H9 (cell line): ENCODE measurements at regions not wholly inside any gene's neighbourhood (a gene's known extent, or its start where the extent isn't known, plus 50 kb on each side); places are given as distances from the start of the nearest gene placed in this dataset.

Source experiments
- DNase-seq: peaks from one replicate; pipeline ENCODE4 v3.0.0-alpha.2; 2017
- H2AFZ ChIP-seq: one replicate; pipeline ENCODE4 v1.6.1; 2013; ENCODE audit warnings: mild to moderate bottlenecking, low read length, control low read depth, moderate library complexity
- H2AK5ac ChIP-seq: 2 replicates; pipeline ENCODE4 v1.6.1; 2013; ENCODE audit warnings: low read length, control low read depth, mixed read lengths; ENCODE audit not compliant: insufficient read length
- H2BK120ac ChIP-seq: one replicate; pipeline ENCODE4 v1.6.1; 2013; ENCODE audit warnings: low read depth, mild to moderate bottlenecking, low read length, control low read depth, inconsistent platforms; ENCODE audit not compliant: poor library complexity, severe bottlenecking
- H2BK12ac ChIP-seq: 2 replicates; pipeline ENCODE4 v1.6.1; 2013; ENCODE audit warnings: low read length, control low read depth, mixed read lengths, low read depth; ENCODE audit not compliant: insufficient read length
- H2BK15ac ChIP-seq: 2 replicates; pipeline ENCODE4 v1.6.1; 2013; ENCODE audit warnings: low read depth, low read length, control low read depth
- H2BK20ac ChIP-seq: one replicate; pipeline ENCODE4 v1.6.1; 2013; ENCODE audit warnings: low read depth, mild to moderate bottlenecking, low read length, control low read depth, inconsistent platforms; ENCODE audit not compliant: poor library complexity, severe bottlenecking
- H2BK5ac ChIP-seq: 2 replicates; pipeline ENCODE4 v1.6.1; 2013; ENCODE audit warnings: low read length, control low read depth, mixed read lengths; ENCODE audit not compliant: insufficient read length
- H3K14ac ChIP-seq: 2 replicates; pipeline ENCODE4 v1.6.1; 2013; ENCODE audit warnings: low read length, control low read depth; ENCODE audit not compliant: insufficient read depth
- H3K18ac ChIP-seq: 2 replicates; pipeline ENCODE4 v1.6.1; 2013; ENCODE audit warnings: low read depth, mild to moderate bottlenecking, mixed read lengths, low read length, control low read depth; ENCODE audit not compliant: insufficient read length
- H3K23ac ChIP-seq: 2 replicates; pipeline ENCODE4 v1.6.1; 2013; ENCODE audit warnings: low read length, control low read depth, mixed read lengths, low read depth; ENCODE audit not compliant: insufficient read length
- H3K23me2 ChIP-seq: 2 replicates; pipeline ENCODE4 v1.6.1; 2013; ENCODE audit warnings: low read depth, mild to moderate bottlenecking, mixed read lengths, low read length, control low read depth; ENCODE audit not compliant: insufficient read length, poor library complexity, severe bottlenecking
- H3K27ac ChIP-seq: 2 replicates; pipeline ENCODE4 v1.5.1; 2013; ENCODE audit warnings: low read length, control low read depth, mixed read lengths, low read depth; ENCODE audit not compliant: insufficient read length
- H3K27me3 ChIP-seq: 2 replicates; pipeline ENCODE4 v1.6.1; 2013; ENCODE audit warnings: low read length, control low read depth, inconsistent platforms; ENCODE audit not compliant: insufficient read depth
- H3K4ac ChIP-seq: 2 replicates; pipeline ENCODE4 v1.6.1; 2013; ENCODE audit warnings: low read depth, mild to moderate bottlenecking, control low read depth, inconsistent platforms, low read length, moderate library complexity
- H3K4me1 ChIP-seq: 2 replicates; pipeline ENCODE4 v1.6.1; 2013; ENCODE audit warnings: low read length, control low read depth, inconsistent platforms; ENCODE audit not compliant: insufficient read depth
- H3K4me2 ChIP-seq: 2 replicates; pipeline ENCODE4 v1.6.1; 2013; ENCODE audit warnings: low read length, control low read depth, mixed read lengths; ENCODE audit not compliant: insufficient read length, insufficient read depth
- H3K56ac ChIP-seq: 2 replicates; pipeline ENCODE4 v1.6.1; 2013; ENCODE audit warnings: low read depth, mild to moderate bottlenecking, mixed read lengths, low read length, control low read depth; ENCODE audit not compliant: insufficient read length
- H3K79me1 ChIP-seq: 2 replicates; pipeline ENCODE4 v1.6.1; 2013; ENCODE audit warnings: low read depth, mild to moderate bottlenecking, moderate library complexity, low read length, control low read depth, inconsistent platforms; ENCODE audit not compliant: insufficient read depth, poor library complexity, severe bottlenecking
- H3K79me2 ChIP-seq: 2 replicates; pipeline ENCODE4 v1.6.1; 2013; ENCODE audit warnings: low read length, control low read depth, inconsistent platforms; ENCODE audit not compliant: insufficient read depth
- H3K9ac ChIP-seq: 2 replicates; pipeline ENCODE4 v1.6.1; 2013; ENCODE audit warnings: low read length, control low read depth, mixed read lengths; ENCODE audit not compliant: insufficient read length; ENCODE audit errors: extremely low read depth
- H3K9me3 ChIP-seq: one replicate; pipeline ENCODE4 v1.6.1; 2013; ENCODE audit warnings: low read depth, low read length, inconsistent platforms; ENCODE audit not compliant: control insufficient read depth
- H3T11ph ChIP-seq: one replicate; pipeline ENCODE4 v1.6.1; 2013; ENCODE audit warnings: mild to moderate bottlenecking, low read length, control low read depth, inconsistent platforms
- H4K20me1 ChIP-seq: one replicate; pipeline ENCODE4 v1.6.1; 2013; ENCODE audit not compliant: control insufficient read depth, insufficient read length, insufficient read depth
- H4K5ac ChIP-seq: 2 replicates; pipeline ENCODE4 v1.6.1; 2013; ENCODE audit warnings: low read depth, mild to moderate bottlenecking, mixed read lengths, low read length, control low read depth; ENCODE audit not compliant: insufficient read length
- H4K8ac ChIP-seq: replicated peaks from 2 replicates; pipeline ENCODE4 v1.6.1; 2013; ENCODE audit warnings: low read length, control low read depth, mixed read lengths, low read depth; ENCODE audit not compliant: insufficient read length
- H4K91ac ChIP-seq: 2 replicates; pipeline ENCODE4 v1.6.1; 2013; ENCODE audit warnings: low read depth, mild to moderate bottlenecking, moderate library complexity, mixed read lengths, low read length, control low read depth; ENCODE audit not compliant: insufficient read length
- H3K27ac Mint-ChIP-seq, 3 experiments: 2 replicates in 2 of 3; 3 replicates in 1 of 3; pipeline ENCODE4 v1.8.0; 2020 to 2021; ENCODE audit warnings: mixed read lengths in 3 of 3, mild to moderate bottlenecking in 1 of 3, moderate library complexity in 1 of 3
- H3K27me3 Mint-ChIP-seq: 2 replicates; pipeline ENCODE4 v1.8.0; 2021; ENCODE audit warnings: low read depth, mild to moderate bottlenecking, moderate library complexity, mixed read lengths
- H3K36me3 Mint-ChIP-seq, 3 experiments: 2 replicates in 2 of 3; 3 replicates in 1 of 3; pipeline ENCODE4 v1.8.0; 2020 to 2021; ENCODE audit warnings: low read depth in 3 of 3, mixed read lengths in 3 of 3; ENCODE audit not compliant: insufficient read depth in 1 of 3
- H3K4me1 Mint-ChIP-seq, 2 experiments: 2 replicates each; pipeline ENCODE4 v1.8.0; 2020; ENCODE audit warnings: mixed read lengths in 2 of 2
- H3K4me3 Mint-ChIP-seq, 2 experiments: 2 replicates in 1 of 2; 3 replicates in 1 of 2; pipeline ENCODE4 v1.8.0; 2020 to 2021; ENCODE audit warnings: mild to moderate bottlenecking in 2 of 2, mixed read lengths in 2 of 2, moderate library complexity in 1 of 2
- H3K9me3 Mint-ChIP-seq, 2 experiments: 2 replicates in 1 of 2; 3 replicates in 1 of 2; pipeline ENCODE4 v1.8.0; 2020; ENCODE audit warnings: mild to moderate bottlenecking in 2 of 2, mixed read lengths in 2 of 2, moderate library complexity in 1 of 2
- CTCF ChIP-seq: fragments of 200-600 bp; sonication (generic); conservative IDR thresholded peaks from 3 replicates; pipeline ENCODE4 v1.8.0; 2021; ENCODE audit warnings: antibody characterized with exemption, mild to moderate bottlenecking
- WGBS: extraction: QIAGEN DNeasy Blood & Tissue Kit; methylation state at CpG from one replicate; pipeline ENCODE4 v1.1.7; 2013; ENCODE audit warnings: missing lambda C conversion rate, low lambda C conversion rate, mixed read lengths; ENCODE audit not compliant: insufficient read length; ENCODE audit errors: extremely low coverage; 5-methylcytosine and 5-hydroxymethylcytosine counted together

- Histone ChIP-seq H3K9ac (no peak overlapping the region), H3K23me2 (no peaks in the 10 kb centered on the region), H2BK20ac (no peak overlapping the region), H2BK12ac (no peak overlapping the region), H2AK5ac (no peak overlapping the region), H2BK15ac (no peak overlapping the region), H3K4me1 (no peaks in the 10 kb centered on the region), H4K91ac (no peak overlapping the region), H3K27ac (no peak overlapping the region), H3K9me3 (no peaks in the 10 kb centered on the region), H3K79me2 (no peaks in the 10 kb centered on the region), H3K23ac (no peak overlapping the region), H2BK120ac (no peak overlapping the region), H3K4ac (no peak overlapping the region), H3K56ac (no peak overlapping the region), H3K14ac (no peak overlapping the region), H2AFZ (no peak overlapping the region), H3K4me2 (no peak overlapping the region), H3K79me1 (no peaks in the 10 kb centered on the region), H3K18ac (no peak overlapping the region), H3K27me3 (no peaks in the 10 kb centered on the region), H4K5ac (no peak overlapping the region), H3T11ph (no peak overlapping the region), H4K20me1 (no peaks in the 10 kb centered on the region), H2BK5ac (no peak overlapping the region), H4K8ac (no peak overlapping the region)
- no peak for DNase-seq
- Mint-ChIP-seq H3K9me3 (peaks cover 3% of the 10 kb centered on the region in 2 experiments; a peak in 3 of 5 replicates), H3K4me1 (peaks cover 16 to 17% of the 10 kb centered on the region in 2 experiments), H3K27ac (no peak overlapping the region), H3K27me3 (peaks cover 2% of the 10 kb centered on the region; the same call in 1 of the 2 replicates), H3K4me3 (no peak overlapping the region), H3K36me3 (no peaks in the 10 kb centered on the region)
- TF ChIP-seq CTCF, result no peak
- no CpG with 5 or more reads among the region's 5 CpGs for WGBS
These were observed 65.8 kb upstream of the ATF3 start for GRCh38 chr1:212542761-212543187.
